T-helper 2 cell treated with Interferon-gamma antibody and Interleukin-4, amounts not matched to agents 5 μg/mL and 100 μg/mL, for 36 hours (primary cell): ENCODE measurements at regions not wholly inside any gene's neighbourhood (a gene's known extent, or its start where the extent isn't known, plus 50 kb on each side); places are given as distances from the start of the nearest gene placed in this dataset.

Experiments
- DNase-seq: peaks from one replicate; pipeline ENCODE4 v3.0.0; 2021; ENCODE audit warnings: low spot score
- H3K27ac Mint-ChIP-seq: one replicate; pipeline ENCODE4 v1.8.0; 2021; ENCODE audit warnings: mild to moderate bottlenecking, mixed read lengths
- H3K27me3 Mint-ChIP-seq: one replicate; pipeline ENCODE4 v1.8.0; 2021; ENCODE audit warnings: low read depth, mixed read lengths
- H3K36me3 Mint-ChIP-seq: one replicate; pipeline ENCODE4 v1.8.0; 2021; ENCODE audit warnings: low read depth, mixed read lengths
- H3K4me1 Mint-ChIP-seq: one replicate; pipeline ENCODE4 v1.8.0; 2021; ENCODE audit warnings: low read depth, mixed read lengths
- H3K4me3 Mint-ChIP-seq: one replicate; pipeline ENCODE4 v1.8.0; 2022; ENCODE audit warnings: mild to moderate bottlenecking, moderate library complexity, mixed read lengths
- H3K9me3 Mint-ChIP-seq: one replicate; pipeline ENCODE4 v1.8.0; 2021; ENCODE audit warnings: mixed read lengths

DNA sequence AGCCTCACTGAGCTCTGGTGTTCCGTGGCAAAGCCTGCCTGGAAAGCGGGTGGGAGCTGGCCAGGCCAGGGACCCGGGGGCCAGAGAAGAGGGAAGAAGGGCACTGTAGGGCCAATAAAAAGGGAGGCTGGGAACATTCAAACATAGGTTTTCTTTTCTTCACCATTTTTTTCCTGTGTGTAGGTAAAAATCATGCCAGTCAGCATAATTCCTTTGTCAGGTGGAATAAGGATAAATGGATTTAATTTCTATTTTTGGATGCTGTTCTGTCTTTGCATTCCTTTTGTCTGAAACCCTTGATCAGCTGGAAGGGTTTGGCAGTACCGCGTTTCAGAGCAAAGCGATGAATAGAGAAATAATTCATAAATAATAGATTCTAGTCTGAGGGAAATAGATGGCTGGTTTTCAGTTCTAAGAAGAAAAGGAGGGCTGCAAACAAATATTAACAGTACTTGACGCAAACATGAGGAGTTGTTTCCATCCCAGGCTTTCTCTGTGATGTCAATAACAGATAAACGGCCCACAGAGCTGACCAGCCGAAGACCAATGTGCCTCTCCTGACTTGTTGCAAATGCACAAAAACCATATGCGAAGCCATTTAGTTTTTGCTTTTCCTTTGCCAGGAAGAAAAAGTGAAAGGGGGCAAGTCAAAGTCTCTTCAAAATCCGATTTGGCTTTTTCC, 384.4 kb downstream of the TSN start:
- no peak overlapping the region for H3K4me3 Mint-ChIP-seq

DNA sequence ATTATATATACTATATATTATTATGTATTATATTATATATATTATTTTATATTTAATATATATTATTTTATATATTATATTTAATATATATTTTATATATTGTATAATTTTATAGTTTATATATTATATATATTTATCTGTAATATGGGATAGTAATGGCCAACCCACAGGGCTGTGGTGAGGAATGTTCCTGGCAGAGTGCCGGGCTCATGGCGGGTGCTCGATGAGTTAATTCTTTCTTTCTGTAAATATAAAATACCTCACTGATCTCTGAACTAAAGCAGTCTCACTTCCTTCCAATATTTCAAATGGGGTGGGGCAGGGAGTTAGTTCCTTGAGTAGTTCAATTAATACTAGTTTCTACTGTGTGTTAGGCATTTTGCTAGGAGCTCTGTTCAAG, 389.4 kb downstream of the TSN start:
- no peaks in the 10 kb centered on the region for H3K27me3 Mint-ChIP-seq
- no peak for DNase-seq
- no peaks in the 10 kb centered on the region for H3K9me3 Mint-ChIP-seq
- H3K4me1 Mint-ChIP-seq = no peaks in the 10 kb centered on the region
- H3K27ac Mint-ChIP-seq = no peak overlapping the region
- H3K36me3 Mint-ChIP-seq = no peaks in the 10 kb centered on the region
- no peak overlapping the region for H3K4me3 Mint-ChIP-seq

More for the DNA sequence above, 384.4 kb downstream of the TSN start:
- Mint-ChIP-seq H3K4me1 (no peaks in the 10 kb centered on the region), H3K9me3 (no peaks in the 10 kb centered on the region), H3K27ac (no peak overlapping the region), H3K36me3 (no peaks in the 10 kb centered on the region), H3K27me3 (no peaks in the 10 kb centered on the region)
- DNase-seq = no peak

DNA sequence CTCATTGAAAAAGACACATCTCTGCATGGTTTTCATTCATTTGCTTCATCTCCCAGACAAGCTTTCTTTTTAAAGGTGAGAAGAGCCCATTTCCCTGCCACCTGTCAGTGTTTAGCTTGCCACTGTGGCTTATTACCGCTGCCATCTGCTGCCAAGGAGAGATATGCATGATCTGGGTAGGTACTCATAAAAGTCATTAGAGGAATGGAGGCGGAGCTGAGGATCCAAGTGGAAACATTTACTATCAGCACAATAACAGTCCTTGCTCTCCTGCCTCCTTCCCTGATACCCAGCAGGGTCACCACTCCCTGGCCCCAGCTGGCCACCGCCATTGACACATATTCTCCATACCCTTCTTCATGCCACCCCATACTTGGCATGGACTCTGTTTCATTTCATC, 390.4 kb downstream of the TSN start:
- no peak overlapping the region for H3K27ac Mint-ChIP-seq
- no peaks in the 10 kb centered on the region for H3K27me3 Mint-ChIP-seq
- no peak overlapping the region for H3K4me3 Mint-ChIP-seq
- H3K9me3 Mint-ChIP-seq = no peaks in the 10 kb centered on the region
- no peak for DNase-seq
- H3K4me1 Mint-ChIP-seq = no peaks in the 10 kb centered on the region
- no peaks in the 10 kb centered on the region for H3K36me3 Mint-ChIP-seq

DNA sequence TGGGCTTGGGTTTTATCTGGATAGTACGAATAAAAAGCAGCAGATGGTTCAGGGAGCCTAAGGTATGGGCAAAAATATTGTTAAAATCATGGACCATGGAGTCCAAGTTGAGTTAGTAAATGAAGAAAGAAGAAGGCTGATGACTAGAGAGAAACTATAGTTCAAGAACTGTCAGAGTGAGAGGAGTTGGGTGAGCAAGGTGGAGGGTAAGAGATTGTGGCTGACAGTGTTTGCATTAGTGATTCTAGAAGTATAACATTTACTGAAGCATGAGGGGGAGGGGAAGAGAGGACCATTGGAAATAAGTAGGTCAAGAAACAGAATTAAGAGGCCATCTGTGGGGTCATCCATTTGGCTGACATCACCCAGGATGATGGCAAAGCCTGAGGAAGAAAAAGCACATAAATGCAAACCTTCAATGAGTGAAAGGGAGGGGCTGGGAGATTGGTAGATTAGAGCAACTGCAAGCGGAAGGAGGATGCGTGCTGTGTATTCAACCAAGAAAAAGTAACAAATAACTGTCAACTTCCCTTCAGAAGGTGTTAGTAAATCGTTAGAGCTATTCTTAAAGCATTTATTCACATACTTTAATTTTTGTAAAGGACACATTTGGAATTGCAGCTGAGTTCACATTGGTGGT, 392.8 kb downstream of the TSN start:
- no peaks in the 10 kb centered on the region for H3K9me3 Mint-ChIP-seq
- no peaks in the 10 kb centered on the region for H3K4me1 Mint-ChIP-seq
- no peak overlapping the region for H3K27ac Mint-ChIP-seq
- H3K36me3 Mint-ChIP-seq = no peaks in the 10 kb centered on the region
- H3K27me3 Mint-ChIP-seq = no peaks in the 10 kb centered on the region
- no peak overlapping the region for H3K4me3 Mint-ChIP-seq
- no peak for DNase-seq

DNA sequence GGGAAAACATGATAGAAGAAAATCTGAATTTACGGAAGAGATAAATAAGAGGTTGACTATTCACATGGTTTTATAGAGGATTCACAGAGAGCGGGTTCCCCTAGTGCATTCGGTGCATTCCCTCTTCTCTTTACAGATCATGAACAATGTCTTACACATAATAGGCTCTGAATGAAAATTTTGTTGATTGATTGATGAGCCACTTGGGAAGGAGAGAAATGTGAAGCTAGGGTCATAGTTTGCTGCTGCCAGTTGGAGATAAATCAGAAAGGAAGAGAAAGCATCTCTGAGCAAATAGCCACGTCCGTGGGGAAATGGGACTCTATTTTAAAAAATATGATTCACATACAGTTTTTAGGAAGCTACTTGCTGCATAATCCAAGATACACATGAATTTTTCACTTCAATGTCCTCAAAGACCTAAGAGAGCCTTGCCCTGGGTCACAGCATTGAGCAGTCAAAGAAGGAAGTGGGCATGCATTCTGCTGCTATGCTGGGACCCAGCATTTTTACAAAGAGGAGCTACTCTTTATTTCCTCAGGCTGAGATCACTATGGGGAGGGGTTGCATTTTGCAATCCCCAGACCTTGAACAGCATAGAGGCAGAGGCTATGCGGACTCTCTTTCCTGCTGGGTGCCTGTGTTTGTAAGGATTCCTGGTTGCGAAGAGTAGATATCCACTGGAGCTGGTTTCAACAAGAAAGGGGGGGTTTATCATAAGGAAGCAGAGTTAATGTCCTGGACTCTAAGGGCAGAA, 395.3 kb downstream of the TSN start:
- Mint-ChIP-seq H3K9me3 (no peaks in the 10 kb centered on the region), H3K27me3 (no peaks in the 10 kb centered on the region), H3K36me3 (no peaks in the 10 kb centered on the region), H3K27ac (no peak overlapping the region), H3K4me3 (no peak overlapping the region), H3K4me1 (no peaks in the 10 kb centered on the region)
- no peak for DNase-seq

DNA sequence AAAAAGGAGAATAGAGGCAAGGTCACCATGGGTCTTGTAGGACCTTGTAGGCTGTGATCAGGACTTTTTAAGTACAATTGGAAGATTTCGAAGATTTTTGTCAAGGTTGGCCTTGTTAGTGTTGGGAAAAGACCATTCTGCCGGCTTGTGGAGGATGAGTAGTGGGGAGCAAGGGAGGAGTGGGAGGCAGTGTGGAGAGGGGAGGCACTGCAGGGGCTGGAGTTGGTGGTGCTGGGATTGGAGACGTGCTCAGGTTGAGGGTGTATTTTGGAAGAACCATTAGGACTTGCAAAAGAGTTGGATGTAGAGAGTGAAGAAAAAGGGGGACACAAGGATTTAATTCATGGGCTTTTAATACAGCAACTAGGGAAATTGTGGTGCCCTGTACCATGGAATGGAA, 397.1 kb downstream of the TSN start:
- no peaks in the 10 kb centered on the region for H3K27me3 Mint-ChIP-seq
- H3K27ac Mint-ChIP-seq = no peak overlapping the region
- H3K36me3 Mint-ChIP-seq = no peaks in the 10 kb centered on the region
- H3K4me3 Mint-ChIP-seq = no peak overlapping the region
- H3K4me1 Mint-ChIP-seq = no peaks in the 10 kb centered on the region
- no peaks in the 10 kb centered on the region for H3K9me3 Mint-ChIP-seq
- no peak for DNase-seq

DNA sequence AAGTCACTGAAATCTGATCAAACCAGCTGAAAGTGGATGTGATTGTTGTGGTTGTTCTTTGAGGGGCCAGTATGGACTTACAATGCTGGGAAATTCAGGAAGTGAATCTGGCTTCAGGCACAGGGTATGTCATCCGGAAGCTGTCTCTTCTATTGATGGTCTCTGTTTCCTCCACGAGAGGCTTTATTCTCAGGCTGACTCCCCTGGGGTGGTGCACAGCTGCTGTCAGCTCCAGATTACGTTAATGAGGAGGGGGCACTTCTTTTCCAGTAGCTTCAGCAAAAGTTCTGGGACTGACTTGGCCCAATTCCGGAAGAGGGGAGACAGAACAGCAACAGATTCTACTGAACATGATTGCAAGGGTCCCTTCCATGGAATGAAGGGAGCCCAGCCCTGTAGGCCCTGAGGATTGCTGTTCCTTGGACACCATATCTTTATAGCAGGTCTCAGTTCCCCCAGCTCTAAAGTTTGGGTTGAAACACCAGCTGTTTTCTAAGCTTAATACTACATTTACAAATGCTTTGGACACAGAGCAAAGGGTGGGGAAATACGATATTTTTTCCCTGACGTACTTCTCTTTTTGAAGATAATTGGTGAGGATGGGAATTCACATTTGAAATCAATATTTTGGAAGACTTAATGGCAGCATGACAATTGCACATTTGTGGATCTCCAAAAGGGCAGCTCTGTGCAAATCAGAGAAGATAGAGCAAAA, 400.9 kb downstream of the TSN start:
- H3K36me3 Mint-ChIP-seq = no peaks in the 10 kb centered on the region
- H3K4me3 Mint-ChIP-seq = no peak overlapping the region
- H3K9me3 Mint-ChIP-seq = no peaks in the 10 kb centered on the region
- no peak overlapping the region for H3K27ac Mint-ChIP-seq
- DNase-seq = no peak
- no peaks in the 10 kb centered on the region for H3K4me1 Mint-ChIP-seq
- H3K27me3 Mint-ChIP-seq = no peaks in the 10 kb centered on the region

DNA sequence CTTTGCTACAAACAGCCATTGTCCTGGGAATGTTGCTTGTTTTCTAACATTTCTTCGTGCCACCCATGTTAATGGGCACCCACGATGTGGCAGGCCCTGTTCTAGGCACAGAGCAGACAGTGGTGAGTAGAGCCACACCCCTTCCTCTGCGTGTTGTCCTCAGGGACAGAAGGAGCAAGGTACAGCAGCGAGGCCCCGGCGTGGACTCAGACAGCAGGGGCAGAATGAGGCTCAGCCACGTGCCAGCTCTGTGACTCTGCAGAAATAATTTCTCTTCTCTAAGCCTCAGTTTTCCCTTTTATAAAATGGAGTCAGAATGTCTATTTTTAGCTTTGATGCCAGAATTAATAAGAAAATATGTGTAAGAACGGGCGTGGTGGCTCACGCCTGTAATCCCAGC, 401.7 kb downstream of the TSN start:
- no peaks in the 10 kb centered on the region for H3K4me1 Mint-ChIP-seq
- DNase-seq = no peak
- H3K9me3 Mint-ChIP-seq = no peaks in the 10 kb centered on the region
- no peaks in the 10 kb centered on the region for H3K36me3 Mint-ChIP-seq
- H3K27ac Mint-ChIP-seq = no peak overlapping the region
- no peaks in the 10 kb centered on the region for H3K27me3 Mint-ChIP-seq
- H3K4me3 Mint-ChIP-seq = no peak overlapping the region

DNA sequence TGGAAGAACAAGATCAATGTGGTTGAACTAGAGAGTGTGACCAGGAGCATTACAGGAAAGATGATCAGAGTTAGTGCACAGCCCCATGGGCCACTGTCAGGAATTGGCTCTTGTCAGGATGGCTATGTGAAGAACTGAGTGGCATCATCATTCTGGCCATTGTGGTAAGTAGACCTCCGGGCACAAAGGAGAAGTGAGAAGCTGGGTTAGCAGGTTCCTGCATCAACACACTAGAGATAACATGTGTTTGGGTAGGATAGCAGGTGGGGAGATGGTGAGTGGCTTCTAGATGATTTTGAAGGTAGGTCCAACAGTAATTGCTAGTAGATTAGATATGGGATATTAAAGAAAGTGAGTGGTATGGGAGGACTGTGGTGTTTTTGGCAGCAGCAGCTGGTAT, 408.2 kb downstream of the TSN start:
- Mint-ChIP-seq H3K4me3 (no peak overlapping the region), H3K36me3 (no peaks in the 10 kb centered on the region), H3K27me3 (no peaks in the 10 kb centered on the region), H3K9me3 (no peaks in the 10 kb centered on the region), H3K4me1 (no peaks in the 10 kb centered on the region), H3K27ac (no peak overlapping the region)
- DNase-seq = no peak

DNA sequence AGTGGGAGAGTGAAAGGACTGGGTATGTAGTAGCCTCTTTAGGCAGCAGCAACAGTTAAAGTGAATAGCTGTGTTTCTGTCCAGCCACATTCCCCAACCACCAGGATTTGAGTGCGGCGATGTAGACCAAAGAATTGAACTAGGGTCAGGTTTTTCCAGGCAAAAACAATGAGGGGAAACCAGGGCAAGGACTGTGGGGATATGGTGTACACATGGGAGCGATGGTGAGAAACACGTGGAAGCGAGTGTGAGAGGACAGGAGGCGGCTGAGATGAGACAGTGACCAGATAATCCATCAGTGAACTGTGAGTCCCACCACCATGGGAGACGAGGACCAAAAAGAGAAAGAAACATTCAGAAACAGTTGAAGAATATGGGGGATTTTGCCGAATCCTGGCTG, 409.5 kb downstream of the TSN start:
- Mint-ChIP-seq H3K4me3 (no peak overlapping the region), H3K27me3 (no peaks in the 10 kb centered on the region), H3K4me1 (no peaks in the 10 kb centered on the region), H3K27ac (no peak overlapping the region), H3K36me3 (no peaks in the 10 kb centered on the region), H3K9me3 (no peaks in the 10 kb centered on the region)
- DNase-seq = no peak

DNA sequence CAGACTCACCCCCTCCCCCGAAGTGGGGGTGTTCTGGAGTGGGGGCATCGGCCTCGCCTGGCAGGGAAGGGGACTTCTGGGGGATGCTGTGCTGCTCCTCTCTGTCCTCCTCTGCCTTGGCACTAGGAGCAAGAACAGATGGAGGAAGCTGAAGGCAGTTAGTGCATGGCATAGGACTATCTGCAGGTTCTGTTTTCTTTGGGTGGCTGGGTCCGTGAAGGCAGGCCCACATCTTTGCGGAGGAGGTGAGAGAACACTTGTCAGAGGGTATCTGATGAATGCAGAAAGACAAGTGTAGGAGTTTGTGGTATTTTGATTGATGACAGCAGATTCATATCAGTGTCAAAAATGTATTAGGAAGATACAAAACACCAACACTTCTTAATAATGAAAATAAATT, 411.4 kb downstream of the TSN start:
- Mint-ChIP-seq H3K9me3 (no peaks in the 10 kb centered on the region), H3K27ac (no peak overlapping the region), H3K36me3 (no peaks in the 10 kb centered on the region), H3K4me3 (no peak overlapping the region), H3K27me3 (no peaks in the 10 kb centered on the region), H3K4me1 (no peaks in the 10 kb centered on the region)
- no peak for DNase-seq

DNA sequence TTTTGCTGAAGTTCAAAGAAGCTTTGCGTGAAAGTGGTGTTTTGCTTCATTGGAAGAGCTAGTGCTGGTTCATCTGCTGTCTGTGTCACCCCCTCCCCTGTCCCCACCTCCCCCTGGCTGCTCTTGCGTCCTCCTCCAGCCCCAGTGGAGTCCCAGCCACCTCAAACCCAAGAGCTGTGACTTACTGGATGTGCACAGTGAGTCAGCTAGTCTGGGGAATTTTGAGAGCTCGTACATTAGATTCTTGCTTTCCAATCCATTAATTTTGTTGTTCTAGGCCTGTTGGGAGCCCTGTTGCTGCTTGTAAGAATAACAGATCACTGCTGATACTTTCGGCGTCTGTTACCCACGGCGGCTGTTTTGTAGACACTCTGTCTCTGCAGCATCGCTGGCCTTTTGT, 412.1 kb downstream of the TSN start:
- H3K9me3 Mint-ChIP-seq = no peaks in the 10 kb centered on the region
- no peak overlapping the region for H3K4me3 Mint-ChIP-seq
- H3K27ac Mint-ChIP-seq = no peak overlapping the region
- H3K36me3 Mint-ChIP-seq = no peaks in the 10 kb centered on the region
- H3K27me3 Mint-ChIP-seq = no peaks in the 10 kb centered on the region
- H3K4me1 Mint-ChIP-seq = no peaks in the 10 kb centered on the region
- DNase-seq = no peak

DNA sequence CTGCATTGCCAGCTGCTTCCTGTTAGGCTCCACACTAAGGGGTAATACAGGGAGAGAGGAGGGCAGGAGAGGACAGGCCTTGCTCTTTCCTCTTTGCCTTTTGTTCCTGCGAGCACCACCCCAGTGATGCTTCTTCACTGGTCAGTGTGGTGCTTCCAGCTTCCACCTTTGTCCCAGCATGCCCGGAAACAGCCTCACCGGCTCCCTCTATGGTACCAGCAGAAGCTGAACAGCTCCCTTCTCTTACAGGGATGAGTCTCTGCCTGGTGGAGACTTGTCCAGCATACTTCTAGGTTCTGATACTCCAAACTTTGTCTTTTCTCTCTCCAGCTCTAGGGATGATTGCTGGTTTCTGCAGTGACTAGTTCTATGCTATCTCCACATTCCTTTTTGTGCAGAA, 413.3 kb downstream of the TSN start:
- H3K27me3 Mint-ChIP-seq = no peaks in the 10 kb centered on the region
- no peaks in the 10 kb centered on the region for H3K9me3 Mint-ChIP-seq
- no peak for DNase-seq
- no peaks in the 10 kb centered on the region for H3K4me1 Mint-ChIP-seq
- H3K4me3 Mint-ChIP-seq = no peak overlapping the region
- H3K27ac Mint-ChIP-seq = no peak overlapping the region
- no peaks in the 10 kb centered on the region for H3K36me3 Mint-ChIP-seq

DNA sequence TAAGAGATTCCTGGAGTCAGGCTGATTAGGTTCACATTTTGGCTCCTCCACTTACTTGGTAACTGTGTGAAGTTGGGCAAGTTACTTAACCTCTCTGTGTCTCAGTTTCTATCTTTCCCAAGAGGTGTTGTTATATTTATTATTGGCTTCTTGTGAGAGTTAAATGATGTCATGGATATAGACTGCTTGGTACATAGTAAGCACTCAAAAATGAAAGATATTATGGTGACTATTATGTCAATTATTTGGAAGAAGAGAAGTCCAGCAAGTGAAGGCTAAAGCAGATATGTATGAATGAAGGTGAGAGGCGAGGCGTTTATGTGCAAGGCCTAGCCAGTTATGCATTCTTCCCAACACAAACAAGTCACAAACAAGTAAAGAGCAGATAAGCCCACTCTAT, 417.4 kb downstream of the TSN start:
- no peak overlapping the region for H3K4me3 Mint-ChIP-seq
- no peaks in the 10 kb centered on the region for H3K4me1 Mint-ChIP-seq
- no peak overlapping the region for H3K27ac Mint-ChIP-seq
- H3K9me3 Mint-ChIP-seq = no peaks in the 10 kb centered on the region
- no peaks in the 10 kb centered on the region for H3K36me3 Mint-ChIP-seq
- DNase-seq = no peak
- H3K27me3 Mint-ChIP-seq = no peaks in the 10 kb centered on the region
